ENCODE measurements at regions not wholly inside any gene's neighbourhood (a gene's known extent, or its start where the extent isn't known, plus 50 kb on each side); places are given as distances from the start of the nearest gene placed in this dataset.

DNA sequence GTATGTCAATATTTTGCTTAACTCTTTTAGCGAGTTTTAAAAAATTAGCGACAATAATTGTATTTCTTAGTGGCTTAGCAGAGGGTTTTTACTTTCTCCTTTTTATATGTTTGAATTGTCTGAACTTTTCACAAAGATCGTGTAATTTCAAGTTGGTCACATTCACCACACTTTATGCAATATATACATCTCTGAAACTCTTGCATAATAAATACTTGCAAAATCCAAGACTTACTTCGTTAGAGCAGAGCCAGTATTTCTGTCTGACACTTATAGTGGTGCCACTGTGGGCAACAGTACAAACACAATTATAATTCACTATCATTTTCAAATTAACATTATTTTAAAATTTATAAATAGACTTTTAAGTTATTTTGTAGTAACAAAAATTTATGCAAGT is 62.0 kb downstream of the SUCNR1 start:
- DNase-seq: no peak

DNA sequence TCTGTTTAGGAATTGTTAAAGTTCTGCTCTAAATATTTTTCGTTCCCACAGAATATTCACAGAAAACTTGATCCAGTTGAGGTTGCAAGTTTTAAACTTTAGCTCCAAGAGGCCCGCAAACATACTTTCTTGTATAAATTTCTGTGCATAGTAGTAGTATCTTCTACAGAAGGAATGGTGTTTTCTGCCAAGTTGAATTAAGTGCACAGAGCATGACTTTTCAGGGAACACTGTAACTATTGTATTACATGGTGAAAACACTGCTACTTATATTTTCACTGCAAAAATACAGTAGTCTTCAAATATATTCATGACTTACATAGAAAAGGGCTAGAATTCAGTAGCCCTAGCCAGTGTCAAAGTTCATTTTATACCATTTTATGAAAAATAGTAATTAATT is 67.0 kb downstream of the SUCNR1 start:
- DNase-seq: no peak

DNA sequence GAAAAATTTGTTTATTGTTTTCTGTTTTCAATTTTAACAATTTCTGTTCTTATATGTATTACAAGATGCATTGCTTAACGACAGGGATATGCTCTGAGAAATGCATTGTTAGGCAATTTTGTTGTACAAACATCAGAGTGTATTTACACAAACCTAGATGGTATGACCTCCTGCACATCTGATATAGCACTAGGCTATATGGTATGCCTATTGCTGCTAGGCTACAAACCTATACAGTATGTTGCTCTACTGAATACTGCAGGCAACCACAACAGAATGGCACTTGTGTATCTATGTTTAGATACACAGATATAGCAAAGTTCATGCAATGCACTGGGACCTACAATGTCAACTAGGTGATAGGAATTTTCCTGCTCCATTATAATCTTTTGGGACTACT is 70.1 kb downstream of the SUCNR1 start:
- no peak for DNase-seq

DNA sequence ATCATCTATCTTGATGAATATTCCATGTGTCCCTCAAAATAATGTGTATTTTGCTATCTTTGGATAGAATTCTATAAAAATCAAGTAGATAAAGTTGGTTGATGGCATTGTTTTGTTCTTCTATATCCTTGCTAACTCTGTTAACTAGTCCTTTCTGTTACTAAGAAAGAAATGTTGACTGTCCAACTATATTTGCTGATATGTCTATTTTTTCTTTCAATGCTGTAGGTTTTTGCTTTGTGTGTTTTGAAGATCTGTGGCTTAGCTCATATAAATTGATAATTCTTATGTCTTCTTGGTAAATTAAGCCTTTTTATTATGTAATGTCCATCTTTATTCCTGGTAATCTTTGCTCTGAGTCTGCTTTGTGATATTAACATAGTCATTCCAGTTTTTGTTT is 70.9 kb downstream of the SUCNR1 start:
- no peak for DNase-seq

DNA sequence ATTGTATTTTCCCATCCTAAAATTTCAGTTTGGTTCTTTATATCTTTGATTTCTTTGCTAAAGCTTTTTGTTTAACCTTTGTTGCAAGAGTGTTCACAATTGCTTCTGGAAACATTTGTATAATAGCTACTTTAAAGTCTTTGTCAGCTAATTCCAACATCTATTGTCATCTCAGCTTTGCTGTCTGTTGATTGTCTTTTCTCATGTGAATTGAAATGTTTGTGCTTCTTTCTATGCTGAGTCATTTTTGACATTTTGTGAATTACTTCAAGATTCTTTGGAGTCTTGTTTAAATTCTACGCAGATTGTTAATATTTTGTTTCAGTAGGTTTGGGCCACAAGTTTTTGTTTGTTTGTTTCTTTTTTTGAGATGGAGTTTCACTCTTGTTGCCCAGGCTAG is 73.2 kb downstream of the SUCNR1 start:
- no peak for DNase-seq

DNA sequence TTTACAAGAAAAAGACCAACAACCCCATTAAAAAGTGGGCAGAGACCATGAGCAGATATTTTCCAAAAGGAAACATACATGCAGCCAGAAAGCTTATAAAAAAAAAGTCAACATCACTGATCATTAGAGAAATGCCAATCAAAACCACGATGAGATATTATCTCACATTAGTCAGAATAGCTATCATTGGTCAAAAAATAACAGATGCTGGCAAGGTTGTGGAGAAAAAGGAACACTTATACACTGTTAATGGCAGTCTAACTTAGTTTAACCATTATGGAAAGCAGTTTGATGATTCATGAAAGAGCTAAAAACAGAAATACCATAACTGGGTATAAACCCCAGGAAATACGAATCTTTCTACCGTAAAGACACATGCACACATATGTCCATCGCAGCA is 76.3 kb downstream of the SUCNR1 start:
- no peak for DNase-seq

DNA sequence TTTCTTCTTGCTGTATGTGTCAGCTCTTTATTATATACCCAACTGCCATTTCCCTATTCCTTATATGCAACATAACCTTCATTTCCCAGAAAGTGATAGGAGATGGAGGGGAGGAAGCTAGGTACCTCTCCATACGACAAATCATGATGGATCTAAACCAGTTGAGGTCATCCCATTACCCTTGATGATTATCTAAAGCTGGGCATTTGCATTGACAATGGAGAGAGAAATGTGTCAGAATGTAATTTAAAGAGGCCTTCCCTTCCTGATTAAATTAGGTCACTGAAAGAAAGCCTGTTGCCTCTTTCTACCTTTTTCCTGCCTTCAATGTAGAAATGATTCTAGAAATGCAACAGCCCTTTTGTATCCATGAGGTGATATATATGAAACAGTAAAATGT is 81.9 kb downstream of the SUCNR1 start:
- DNase-seq: no peak

DNA sequence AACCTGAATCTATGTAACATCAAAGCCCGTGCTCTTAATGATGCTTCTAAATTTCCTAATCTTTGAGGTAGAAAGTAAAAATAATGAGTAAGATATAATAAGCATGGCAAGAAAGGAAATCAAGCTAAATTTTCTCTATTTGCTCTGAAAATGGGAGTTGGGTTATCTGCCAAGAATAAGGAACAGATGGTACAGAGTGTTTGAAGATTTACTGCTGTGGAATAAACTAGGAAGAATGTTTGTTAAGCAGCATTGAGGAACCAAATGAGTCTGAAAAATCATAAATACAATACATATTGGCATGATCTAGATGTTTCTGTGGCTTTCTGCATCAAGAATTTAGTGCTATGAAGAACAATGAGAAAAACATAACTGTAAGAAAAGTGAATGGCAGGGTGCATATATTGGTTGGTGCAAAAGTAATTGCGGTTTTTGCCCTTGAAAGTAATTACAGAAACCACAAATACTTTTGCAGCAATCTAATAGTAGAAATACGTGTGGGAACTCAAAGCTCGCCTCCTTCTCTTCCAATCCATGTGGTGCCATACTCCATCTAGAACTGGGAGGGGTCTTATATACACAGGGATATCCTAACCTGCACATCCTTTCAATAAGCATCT is 87.6 kb downstream of the SUCNR1 start:
- no peak for DNase-seq

DNA sequence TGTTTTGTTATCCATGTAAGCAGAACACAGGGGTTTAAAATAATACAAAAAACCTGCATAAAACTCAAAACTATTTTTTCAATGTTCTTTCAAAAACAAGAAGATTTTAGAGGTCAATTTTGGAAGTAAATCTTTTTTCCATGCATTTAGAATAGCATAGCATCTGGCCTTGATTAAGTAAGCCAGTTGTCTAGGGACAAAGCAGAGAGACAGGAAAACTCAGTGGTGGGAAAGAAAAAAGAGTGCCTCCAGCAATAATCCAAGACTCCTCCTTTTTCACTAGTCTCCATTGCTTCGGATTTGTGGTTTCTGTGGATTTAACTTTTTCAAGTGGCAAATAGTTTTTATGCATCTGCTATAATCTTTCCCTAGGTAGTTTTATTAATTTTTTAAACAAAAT is 88.9 kb downstream of the SUCNR1 start:
- no peak for DNase-seq

DNA sequence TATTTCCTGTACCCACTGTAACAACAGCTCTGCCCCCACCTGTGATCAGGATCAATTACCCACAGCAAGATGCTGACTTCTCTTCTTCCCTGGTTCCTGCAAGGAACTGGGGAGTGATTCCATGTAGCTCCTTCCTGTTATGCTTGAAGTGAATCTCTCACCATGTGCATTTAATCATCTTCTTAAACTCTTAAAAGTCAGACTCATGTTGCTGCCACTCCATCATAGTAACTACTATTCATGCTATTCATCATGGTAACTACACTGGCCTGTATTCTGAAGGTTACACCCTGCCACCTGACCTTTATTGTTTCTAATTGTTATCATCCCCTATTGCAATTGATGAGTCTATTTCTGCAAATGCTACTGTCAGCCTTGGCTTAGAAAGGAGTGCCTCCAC is 89.5 kb downstream of the SUCNR1 start:
- no peak for DNase-seq

DNA sequence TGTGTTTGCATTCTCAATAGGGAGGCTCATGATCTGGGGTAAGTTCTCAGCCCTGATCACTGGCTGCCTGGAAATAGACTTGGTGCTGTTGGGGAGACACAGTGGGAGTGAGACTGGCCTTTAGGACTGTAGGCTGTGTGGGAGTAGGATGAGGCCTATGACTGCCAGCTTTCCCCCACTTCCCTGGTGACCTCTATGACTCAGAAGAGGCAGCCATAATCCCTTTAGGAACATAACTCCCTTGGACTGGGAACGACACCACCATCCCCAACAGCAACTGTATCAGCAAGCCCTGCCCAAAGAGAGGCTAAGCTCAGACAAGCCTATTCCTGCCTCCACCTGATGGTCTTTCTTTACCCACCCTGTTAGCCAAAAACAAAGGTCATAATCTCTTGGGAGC is 91.3 kb downstream of the SUCNR1 start:
- no peak for DNase-seq

DNA sequence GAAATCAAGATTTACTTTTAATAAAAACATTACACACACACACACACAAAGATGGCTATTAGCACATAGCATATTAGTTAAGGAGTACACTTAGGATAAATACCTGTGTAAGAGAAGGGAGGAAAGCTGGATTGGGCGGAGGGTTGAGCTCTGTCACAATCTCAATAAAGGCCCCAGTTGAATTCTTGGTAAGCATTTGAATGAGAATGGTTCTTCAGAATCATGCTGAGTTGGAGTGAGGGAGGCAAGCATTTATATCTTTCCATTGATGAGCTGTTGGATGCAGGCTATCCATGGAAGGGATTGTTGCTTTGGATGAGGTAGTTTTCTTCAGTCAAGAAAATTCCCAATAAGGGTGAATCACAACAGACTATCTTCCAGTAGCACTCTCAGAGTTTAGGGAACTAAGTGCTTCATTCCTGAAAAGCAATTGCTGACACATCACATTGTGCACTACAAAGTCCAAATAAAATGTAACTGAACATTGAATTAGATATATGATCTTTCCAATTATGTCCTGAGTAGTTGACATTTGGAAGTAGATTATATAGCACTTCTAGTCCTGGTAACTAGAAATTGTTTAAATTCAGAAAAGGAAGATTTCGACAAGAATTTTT is 95.7 kb downstream of the SUCNR1 start:
- no peak for DNase-seq

DNA sequence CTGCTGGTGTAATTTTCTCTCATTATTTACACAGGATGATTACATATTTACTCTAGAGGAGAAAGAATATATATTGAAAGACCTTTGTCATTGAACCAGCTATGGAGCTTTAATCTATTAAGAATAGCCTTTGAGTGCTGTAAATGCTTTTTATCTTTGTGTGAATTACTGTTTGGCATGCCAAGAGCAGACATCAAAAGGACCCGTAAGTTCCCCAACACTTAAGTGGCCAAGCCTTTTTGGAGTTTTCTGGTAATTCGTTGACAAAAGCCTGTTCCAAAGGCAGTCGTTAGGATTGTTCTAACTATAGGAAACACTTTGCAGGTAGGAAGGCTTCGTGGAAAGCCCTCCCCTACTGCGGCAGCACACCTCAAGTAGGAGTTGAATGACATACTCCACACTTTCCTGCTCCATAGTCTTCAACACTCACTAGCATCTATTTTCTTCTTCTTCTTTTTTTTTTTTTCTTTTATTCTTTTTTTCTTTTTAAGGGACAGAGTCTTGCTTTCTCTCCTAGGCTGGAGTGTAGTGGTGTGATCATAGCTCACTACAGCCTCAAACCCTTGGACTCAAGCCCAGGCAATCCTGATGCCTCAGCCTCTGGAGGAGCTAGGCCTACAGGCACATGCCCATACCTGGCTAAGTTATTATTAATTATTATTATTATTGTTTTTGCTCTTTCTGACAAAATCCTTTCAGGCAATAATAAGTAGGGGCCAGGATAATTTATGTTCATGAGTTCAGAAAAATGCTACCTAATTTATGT is 98.6 kb downstream of the SUCNR1 start:
- no peak for DNase-seq

DNA sequence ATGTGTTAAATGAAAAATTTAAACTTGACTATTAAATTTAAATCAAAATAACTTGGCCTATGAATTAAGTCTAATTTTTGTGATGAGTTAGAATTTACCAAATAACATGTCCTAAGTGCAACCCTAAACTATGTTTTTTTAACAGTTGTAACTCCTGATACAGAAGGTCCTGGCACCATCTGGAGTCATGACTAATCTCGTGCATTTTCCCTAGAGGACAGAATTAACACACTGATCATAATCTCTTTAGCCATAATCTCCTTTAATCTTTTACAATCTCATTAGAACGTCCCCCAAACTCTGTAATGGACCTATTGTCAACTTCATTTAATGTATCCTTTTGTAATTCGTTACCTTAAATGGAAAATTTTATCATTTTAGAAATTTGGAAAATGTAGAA is 100.6 kb downstream of the SUCNR1 start:
- no peak for DNase-seq

DNA sequence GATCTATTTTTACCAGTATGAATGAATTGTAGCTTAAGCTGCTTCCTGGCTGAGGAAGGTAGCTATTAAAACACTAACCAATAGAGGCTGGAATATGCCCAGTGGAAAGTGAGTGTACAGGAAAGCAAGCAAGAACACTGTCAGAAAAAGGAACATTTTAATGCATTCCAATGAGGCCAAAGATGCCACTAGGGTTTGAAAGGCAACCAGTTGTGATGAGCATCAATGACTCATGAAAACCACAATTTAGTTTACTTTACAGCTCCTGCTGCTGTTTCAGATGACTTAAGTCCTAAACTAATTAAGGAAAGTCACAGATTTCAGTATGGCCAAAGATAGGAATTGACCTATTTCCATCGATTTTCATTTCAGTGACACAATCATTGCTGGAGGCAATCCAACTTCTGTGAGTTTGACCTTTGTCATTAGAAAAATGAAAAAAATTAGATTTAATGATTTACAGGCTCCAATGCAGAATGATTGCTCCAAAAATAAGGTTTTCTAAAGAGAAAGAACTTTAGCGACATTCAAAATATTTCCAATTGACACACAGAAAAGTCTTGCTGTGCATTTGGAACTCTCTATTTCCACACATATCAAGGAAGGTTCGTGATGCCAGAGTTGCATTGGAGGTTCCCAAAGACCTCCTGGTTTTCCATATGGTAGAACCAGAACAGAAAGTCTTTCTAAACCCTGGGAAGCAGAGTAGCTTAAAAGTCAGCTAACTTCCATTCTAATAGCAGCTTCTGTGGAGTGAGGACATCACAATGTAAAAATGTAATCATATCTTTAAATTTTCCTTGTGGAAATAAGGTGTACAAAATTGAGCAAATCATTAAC is 103.0 kb downstream of the SUCNR1 start:
- no peak for DNase-seq

DNA sequence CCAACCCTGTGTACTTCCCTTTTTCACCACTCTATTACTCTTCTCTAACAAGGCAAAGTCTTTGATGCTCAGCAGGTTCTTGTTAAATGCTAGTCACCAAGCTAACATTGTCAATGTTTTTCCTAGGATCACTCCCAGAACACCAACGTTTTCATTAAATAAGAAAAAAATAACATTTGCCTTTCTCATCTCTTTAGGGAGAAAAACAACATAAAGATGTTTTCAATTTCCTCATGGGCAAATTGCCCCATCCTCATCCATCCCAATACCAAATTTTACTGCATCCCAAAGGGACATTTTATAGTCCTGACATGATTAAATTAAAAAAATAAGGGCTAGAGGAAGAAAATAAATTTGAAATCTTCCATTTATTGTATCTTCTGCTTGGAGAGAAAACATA is 106.5 kb downstream of the SUCNR1 start:
- DNase-seq: no peak

DNA sequence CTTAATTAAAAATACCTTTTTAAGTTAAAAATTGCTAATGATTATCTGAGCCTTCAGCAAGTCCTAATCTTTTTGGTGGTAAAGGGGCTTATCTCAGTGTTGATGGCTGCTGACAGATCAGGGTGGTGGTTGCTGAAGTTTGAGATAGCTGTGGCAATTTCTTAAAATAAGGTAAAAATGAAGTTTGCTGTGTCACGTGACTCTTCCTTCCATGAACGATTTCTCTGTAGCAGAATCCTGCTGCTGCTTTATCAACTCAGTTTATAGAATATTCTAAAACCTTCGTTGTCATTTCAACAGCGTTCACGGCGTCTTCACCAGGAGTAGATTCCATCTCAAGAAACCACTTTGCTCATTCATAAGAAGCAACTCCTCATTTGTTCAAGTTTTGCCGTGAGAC is 110.1 kb downstream of the SUCNR1 start:
- DNase-seq: no peak

DNA sequence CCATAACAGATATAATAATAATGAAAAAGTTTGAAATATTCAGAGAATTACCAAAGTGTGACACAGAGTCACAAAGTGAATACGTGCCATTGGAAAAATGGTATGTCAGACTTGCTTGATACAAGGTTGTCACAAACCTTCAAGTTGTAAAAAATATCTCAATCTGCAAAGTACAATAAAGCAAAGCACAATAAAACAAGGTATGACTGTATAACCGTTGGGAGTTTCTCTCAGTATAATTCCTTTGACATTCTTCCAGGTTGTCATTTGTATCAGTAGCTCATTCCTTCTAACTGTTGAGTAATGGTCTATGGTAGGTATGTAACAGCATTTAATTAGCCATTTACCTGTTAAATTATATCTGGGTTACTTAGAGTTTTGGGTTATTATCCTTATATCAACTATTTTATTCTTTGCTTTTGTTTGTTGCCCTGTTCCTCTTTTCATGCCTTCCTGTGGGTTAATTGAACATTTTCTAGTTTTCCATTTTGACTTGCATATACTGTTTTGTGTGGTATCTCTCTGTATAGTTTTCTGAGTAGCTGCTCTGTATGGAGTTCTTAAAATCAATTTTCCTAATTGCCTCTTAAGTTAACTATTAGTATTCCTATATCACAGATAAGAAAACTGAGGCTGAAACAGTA is 112.5 kb downstream of the SUCNR1 start:
- no peak for DNase-seq

DNA sequence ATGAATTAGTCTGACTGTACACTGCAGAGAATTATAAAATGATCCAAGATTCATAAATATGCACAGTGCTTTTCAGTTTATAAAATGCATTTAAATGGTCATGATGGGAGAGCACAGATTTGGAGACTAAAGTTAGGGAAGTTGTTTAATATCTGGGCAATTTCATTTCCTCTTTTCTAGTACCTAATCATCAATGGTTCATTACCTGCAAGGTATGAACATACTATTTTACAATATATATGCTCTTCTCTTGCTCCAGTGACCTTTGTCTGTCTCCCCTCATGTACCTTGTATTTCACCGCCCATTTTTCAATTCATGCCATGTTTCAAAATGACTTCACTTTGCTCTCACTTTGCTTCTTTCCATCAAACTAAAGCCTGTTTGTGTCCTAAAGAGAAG is 114.5 kb downstream of the SUCNR1 start:
- DNase-seq: no peak

DNA sequence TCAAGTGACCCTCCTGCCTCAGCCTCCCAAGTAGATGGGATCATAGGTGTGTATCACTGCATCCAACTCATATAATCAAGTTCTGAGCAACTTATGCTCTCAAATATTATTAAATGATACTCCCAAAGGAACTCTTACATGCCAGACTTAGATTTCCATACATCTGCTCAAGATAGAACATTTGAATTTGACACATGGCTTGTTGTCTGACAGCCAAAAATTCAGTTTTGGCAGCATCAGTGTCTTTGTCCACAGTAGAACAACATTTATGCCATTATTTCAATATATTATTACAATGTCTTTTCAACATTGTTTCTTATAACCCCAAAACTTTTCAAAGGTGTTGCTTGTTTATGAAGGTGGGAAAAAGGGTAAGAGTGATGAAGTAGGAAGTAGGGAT is 116.2 kb downstream of the SUCNR1 start:
- DNase-seq: no peak

DNA sequence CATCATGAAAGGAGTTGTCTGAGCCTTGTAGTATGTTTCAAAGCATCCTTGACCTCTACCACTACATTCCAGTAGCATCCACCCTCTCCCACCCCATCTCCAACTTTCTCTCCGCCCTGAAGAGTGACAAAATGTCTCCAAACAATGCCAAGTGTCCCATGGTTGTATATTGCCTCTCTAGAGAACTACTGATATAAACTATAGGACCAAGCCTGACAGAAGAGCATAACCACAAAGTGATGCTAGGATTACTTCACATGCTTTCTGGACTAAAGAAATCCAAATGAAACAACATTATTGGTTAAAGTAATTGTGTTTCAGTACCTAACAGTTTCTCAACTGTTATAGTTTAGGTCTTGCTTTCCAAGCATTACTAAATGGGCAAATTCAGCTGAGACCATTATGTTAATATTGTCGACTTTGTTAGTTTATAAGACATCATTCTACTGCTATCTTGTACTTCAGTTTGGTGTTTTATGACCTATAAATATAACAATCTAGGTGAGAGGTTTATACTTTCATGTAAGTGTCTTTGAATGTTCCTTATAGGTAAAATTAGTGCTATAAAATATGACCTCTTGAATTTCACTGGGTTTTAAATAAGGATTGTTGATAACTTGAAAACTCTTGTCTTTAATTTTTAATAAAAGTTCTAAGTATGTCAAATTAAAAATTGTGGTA is 117.4 kb downstream of the SUCNR1 start:
- DNase-seq: no peak

DNA sequence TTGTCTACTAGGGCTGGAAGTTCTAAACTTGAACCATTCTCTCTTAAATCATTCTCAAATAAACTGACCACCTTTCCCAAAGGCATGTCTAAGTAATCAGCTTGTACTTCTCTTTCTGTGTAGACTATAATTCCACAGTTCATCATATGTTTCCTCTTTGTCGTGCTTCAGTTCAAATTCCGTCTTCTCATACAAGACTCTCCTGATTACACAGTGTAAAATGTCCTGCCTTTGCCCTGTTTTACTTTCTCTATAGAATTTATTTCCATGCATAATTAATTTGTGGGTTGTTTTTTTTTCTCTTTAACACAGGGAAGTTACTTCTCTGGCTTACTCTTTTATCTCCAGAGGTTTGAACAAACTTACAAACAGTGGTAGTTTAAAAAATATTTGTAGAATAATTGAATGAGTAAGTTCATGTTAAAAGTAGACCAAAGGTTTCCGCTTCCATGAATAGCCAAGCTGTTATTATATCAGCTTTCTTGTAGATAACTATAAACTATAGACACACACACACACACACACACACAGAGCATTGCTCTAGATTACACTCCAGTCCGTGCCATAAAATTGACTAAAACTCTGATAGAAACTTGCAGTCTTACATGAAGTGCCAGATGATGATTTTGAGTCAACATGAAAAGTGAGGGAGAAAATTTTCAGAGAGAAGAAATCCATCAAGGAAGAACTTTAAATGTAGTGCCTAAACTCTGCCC is 119.0 kb downstream of the SUCNR1 start:
- DNase-seq: no peak

Data from stimulated activated CD4-positive, alpha-beta T cell treated with anti-CD3 and anti-CD28 coated beads, Interleukin-15, amount 100 ng/mL, for 24 hours (primary cell).